Mesothelial cell of epicardium (in vitro differentiated cells): ENCODE measurements at regions not wholly inside any gene's neighbourhood (a gene's known extent, or its start where the extent isn't known, plus 50 kb on each side); places are given as distances from the start of the nearest gene placed in this dataset.

ENCODE experiments used
- DNase-seq, 2 experiments: peaks; one replicate each; pipeline ENCODE4 v3.0.0; 2021; ENCODE audit warnings: low spot score in 2 of 2; ENCODE audit not compliant: unreplicated experiment in 2 of 2
- H3K27ac Mint-ChIP-seq: 2 replicates; pipeline ENCODE4 v1.8.0; 2021; ENCODE audit warnings: mixed read lengths
- H3K27me3 Mint-ChIP-seq: 2 replicates; pipeline ENCODE4 v1.8.0; 2021; ENCODE audit warnings: low read depth, mixed read lengths
- H3K36me3 Mint-ChIP-seq: 2 replicates; pipeline ENCODE4 v1.8.0; 2021; ENCODE audit warnings: mixed read lengths
- H3K4me1 Mint-ChIP-seq: 2 replicates; pipeline ENCODE4 v1.8.0; 2021; ENCODE audit warnings: mixed read lengths
- H3K4me3 Mint-ChIP-seq: 2 replicates; pipeline ENCODE4 v1.8.0; 2021; ENCODE audit warnings: mild to moderate bottlenecking, moderate library complexity, mixed read lengths
- H3K9me3 Mint-ChIP-seq: 2 replicates; pipeline ENCODE4 v1.8.0; 2021; ENCODE audit warnings: mixed read lengths
- TF ChIP-seq, protein P1 (sequence below): fragments of 200-600 bp; sonication (generic); IDR thresholded peaks from one replicate; pipeline ENCODE4 v1.5.0; 2021; ENCODE audit warnings: antibody characterized with exemption; ENCODE audit not compliant: unreplicated experiment

DNA sequence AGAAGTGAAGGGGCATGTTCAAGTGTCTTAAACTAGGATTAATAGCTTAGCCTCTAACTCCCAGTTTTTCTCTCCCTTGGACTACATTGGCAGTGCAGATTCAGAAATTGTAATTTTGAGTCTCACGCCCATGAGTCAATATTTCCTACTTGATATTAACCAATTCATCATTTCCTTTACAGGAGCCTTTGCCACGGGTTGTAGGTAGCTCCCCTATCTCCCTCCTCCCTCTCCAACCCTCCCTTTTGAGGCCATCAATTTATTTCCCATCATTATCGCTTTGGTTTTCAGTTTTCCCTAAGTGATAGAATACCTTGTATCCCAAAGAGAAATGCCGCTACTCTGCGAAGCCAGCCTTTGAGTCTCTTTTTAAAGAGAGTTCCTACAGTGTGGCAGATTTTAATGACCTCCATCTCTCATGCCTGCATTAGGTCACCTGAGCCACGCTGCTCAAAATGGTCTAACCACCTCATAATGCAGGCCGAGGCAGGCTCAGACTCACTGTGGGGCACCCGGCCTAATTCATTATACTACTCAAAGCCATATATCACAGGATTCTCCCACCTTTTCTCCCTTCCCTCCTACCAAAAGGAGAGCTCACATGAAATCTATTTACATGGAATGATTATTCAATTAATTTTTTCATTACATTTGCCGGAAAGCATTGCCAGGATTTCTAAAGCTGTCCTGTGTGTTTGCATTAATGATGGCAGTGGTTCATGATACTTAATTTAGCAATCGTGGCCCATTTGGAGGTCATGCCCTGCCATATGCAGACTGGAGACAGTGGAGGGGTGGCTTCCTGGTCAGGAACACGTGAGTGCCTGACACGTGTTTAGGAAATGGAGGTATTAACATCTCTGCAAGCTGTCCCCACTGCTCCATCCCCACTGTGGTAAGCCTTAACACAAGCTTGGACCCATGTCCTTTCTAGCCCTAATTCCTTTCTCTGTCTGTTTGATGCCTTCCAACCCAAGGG lies 448.2 kb upstream of the AUTS2 start:
- Mint-ChIP-seq H3K36me3 (no peaks in the 10 kb centered on the region), H3K4me1 (no peaks in the 10 kb centered on the region), H3K27me3 (peaks cover 9% of the 10 kb centered on the region), H3K9me3 (peaks cover 15% of the 10 kb centered on the region), H3K27ac (no peak overlapping the region), H3K4me3 (no peak overlapping the region)
- TF ChIP-seq, protein P1, sequence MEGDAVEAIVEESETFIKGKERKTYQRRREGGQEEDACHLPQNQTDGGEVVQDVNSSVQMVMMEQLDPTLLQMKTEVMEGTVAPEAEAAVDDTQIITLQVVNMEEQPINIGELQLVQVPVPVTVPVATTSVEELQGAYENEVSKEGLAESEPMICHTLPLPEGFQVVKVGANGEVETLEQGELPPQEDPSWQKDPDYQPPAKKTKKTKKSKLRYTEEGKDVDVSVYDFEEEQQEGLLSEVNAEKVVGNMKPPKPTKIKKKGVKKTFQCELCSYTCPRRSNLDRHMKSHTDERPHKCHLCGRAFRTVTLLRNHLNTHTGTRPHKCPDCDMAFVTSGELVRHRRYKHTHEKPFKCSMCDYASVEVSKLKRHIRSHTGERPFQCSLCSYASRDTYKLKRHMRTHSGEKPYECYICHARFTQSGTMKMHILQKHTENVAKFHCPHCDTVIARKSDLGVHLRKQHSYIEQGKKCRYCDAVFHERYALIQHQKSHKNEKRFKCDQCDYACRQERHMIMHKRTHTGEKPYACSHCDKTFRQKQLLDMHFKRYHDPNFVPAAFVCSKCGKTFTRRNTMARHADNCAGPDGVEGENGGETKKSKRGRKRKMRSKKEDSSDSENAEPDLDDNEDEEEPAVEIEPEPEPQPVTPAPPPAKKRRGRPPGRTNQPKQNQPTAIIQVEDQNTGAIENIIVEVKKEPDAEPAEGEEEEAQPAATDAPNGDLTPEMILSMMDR: no peak
- no peak for DNase-seq

GRCh38 chr7:69162326-69162725 lies 435.9 kb upstream of the AUTS2 start:
- Mint-ChIP-seq H3K4me1 (no peaks in the 10 kb centered on the region), H3K27ac (no peak overlapping the region), H3K9me3 (no peaks in the 10 kb centered on the region), H3K36me3 (no peaks in the 10 kb centered on the region), H3K27me3 (peaks cover 8% of the 10 kb centered on the region), H3K4me3 (no peak overlapping the region)
- no peak for DNase-seq
- TF ChIP-seq, protein P1: no peak

DNA sequence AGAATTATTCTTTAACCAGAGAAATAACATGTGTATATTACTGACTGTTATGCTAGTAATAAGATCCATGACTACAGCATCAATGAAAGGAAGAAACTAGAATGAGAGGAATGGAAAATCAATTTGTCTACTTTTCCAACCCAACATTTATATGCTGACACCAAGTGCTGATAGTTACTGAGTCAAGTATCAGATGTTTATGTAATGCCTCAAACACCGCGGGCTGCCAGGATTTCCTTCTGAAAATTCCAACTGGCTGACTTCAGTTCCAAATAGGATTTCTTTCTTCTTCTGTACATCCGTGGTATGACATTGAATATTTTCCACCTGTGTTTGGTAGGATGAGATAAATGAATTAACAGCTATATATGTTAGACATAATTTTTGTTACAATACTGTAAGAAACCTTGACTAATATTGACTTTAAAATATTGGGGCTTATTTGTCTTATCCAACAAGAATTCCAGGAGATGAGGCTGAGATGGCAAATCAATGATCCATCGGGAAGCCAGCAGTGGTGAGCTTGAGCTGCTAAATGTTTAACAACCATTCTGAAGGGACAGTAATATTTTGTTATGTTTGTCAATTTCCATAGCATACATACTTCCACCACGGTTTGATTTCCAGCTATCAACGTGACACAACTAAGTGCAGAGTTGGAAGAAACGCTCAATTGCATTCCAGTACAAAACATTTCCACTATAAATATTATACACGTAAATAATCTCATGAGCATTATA lies 435.2 kb upstream of the AUTS2 start:
- H3K27ac Mint-ChIP-seq: no peak overlapping the region

GRCh38 chr7:69166979-69167516 lies 431.2 kb upstream of the AUTS2 start:
- peaks cover 8% of the 10 kb centered on the region for H3K27me3 Mint-ChIP-seq
- TF ChIP-seq, protein P1: no peak
- H3K9me3 Mint-ChIP-seq: no peaks in the 10 kb centered on the region

More for the DNA sequence above, 435.2 kb upstream of the AUTS2 start:
- H3K4me3 Mint-ChIP-seq: no peak overlapping the region
- H3K9me3 Mint-ChIP-seq: no peaks in the 10 kb centered on the region
- H3K36me3 Mint-ChIP-seq: no peaks in the 10 kb centered on the region
- peaks cover 8% of the 10 kb centered on the region for H3K27me3 Mint-ChIP-seq
- TF ChIP-seq, protein P1: no peak
- H3K4me1 Mint-ChIP-seq: no peaks in the 10 kb centered on the region
- DNase-seq: no peak

DNA sequence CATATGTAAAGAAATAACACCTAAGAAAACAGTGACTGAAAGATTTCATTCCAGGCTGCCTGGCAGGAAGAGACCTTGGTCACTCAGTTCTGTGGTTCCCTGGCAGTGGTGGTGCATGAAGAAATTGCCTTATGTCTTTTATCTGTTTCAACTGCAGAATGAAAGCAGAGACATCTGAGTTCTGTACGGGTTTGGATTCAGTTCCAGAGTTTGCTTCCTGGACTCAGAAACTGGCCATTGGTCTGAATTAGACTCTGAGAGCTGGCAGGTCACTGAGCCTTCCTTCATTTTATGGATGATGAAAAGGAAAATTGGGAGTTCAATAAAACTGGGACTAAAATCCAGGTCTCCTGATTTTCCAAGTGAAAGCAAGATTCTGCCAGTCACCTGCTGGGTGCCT lies 428.9 kb upstream of the AUTS2 start:
- Mint-ChIP-seq H3K9me3 (no peaks in the 10 kb centered on the region), H3K4me3 (no peak overlapping the region), H3K27ac (no peak overlapping the region), H3K36me3 (no peaks in the 10 kb centered on the region), H3K4me1 (no peaks in the 10 kb centered on the region), H3K27me3 (peaks cover 12% of the 10 kb centered on the region)
- TF ChIP-seq, protein P1: no peak
- no peak for DNase-seq

More at GRCh38 chr7:69166979-69167516, 431.2 kb upstream of the AUTS2 start:
- no peaks in the 10 kb centered on the region for H3K36me3 Mint-ChIP-seq
- H3K27ac Mint-ChIP-seq: no peak overlapping the region
- H3K4me3 Mint-ChIP-seq: no peak overlapping the region
- DNase-seq: no peak
- H3K4me1 Mint-ChIP-seq: no peaks in the 10 kb centered on the region
